GM23338 (cell line): ENCODE measurements at regions not wholly inside any gene's neighbourhood (a gene's known extent, or its start where the extent isn't known, plus 50 kb on each side); places are given as distances from the start of the nearest gene placed in this dataset.

Experiments used
- ATAC-seq: fragments of 200-7000 bp; cut with Tn5 transposase; 3 replicates; pipeline ENCODE4 v1.9.1; 2020
- DNase-seq: peaks from one replicate; pipeline ENCODE4 v3.0.0-alpha.2; 2015; ENCODE audit warnings: low spot score
- H2AFZ ChIP-seq: fragments of 200-600 bp; sonication (generic); 2 replicates; pipeline ENCODE4 v1.8.0; 2016; ENCODE audit warnings: antibody characterized with exemption, mild to moderate bottlenecking, moderate library complexity
- H3F3A ChIP-seq: fragments of 200-600 bp; sonication (generic); replicated peaks from 2 replicates; pipeline ENCODE4 v1.8.0; 2017; ENCODE audit warnings: antibody characterized with exemption, mixed run types, low read depth
- H3K27ac ChIP-seq: fragments of 200-600 bp; sonication (generic); 2 replicates; pipeline ENCODE4 v1.6.1; 2016; ENCODE audit warnings: low read depth
- H3K27me3 ChIP-seq: fragments of 200-600 bp; sonication (generic); 2 replicates; pipeline ENCODE4 v1.8.0; 2016; ENCODE audit warnings: mild to moderate bottlenecking, mixed run types, moderate library complexity; ENCODE audit not compliant: insufficient read depth
- H3K36me3 ChIP-seq: fragments of 200-600 bp; sonication (generic); 2 replicates; pipeline ENCODE4 v1.8.0; 2016; ENCODE audit warnings: mild to moderate bottlenecking; ENCODE audit not compliant: insufficient read depth
- H3K4me1 ChIP-seq: fragments of 200-600 bp; sonication (generic); 2 replicates; pipeline ENCODE4 v1.8.0; 2016; ENCODE audit warnings: mild to moderate bottlenecking, moderate library complexity; ENCODE audit not compliant: insufficient read depth
- H3K4me2 ChIP-seq: fragments of 200-600 bp; sonication (generic); 2 replicates; pipeline ENCODE4 v1.7.1; 2017; ENCODE audit warnings: mixed run types
- H3K4me3 ChIP-seq: fragments of 200-600 bp; sonication (generic); 2 replicates; pipeline ENCODE4 v1.6.1; 2016; ENCODE audit warnings: mixed run types
- H3K79me2 ChIP-seq: fragments of 200-600 bp; sonication (generic); replicated peaks from 2 replicates; pipeline ENCODE4 v1.8.0; 2017; ENCODE audit warnings: mild to moderate bottlenecking; ENCODE audit not compliant: insufficient read depth
- H3K9me2 ChIP-seq: fragments of 200-600 bp; sonication (generic); 2 replicates; pipeline ENCODE4 v1.8.0; 2017; ENCODE audit not compliant: insufficient read depth
- H4K20me1 ChIP-seq: fragments of 200-600 bp; sonication (generic); replicated peaks from 2 replicates; pipeline ENCODE4 v1.8.0; 2017; ENCODE audit warnings: mild to moderate bottlenecking; ENCODE audit not compliant: insufficient read depth
- H3K27ac Mint-ChIP-seq: 2 replicates; pipeline ENCODE4 v1.8.0; 2020; ENCODE audit warnings: inconsistent platforms, mild to moderate bottlenecking, moderate library complexity, mixed read lengths
- H3K27me3 Mint-ChIP-seq: 3 replicates; pipeline ENCODE4 v1.8.0; 2022; ENCODE audit warnings: low read depth, mild to moderate bottlenecking, moderate library complexity, mixed read lengths, inconsistent platforms; ENCODE audit not compliant: insufficient read depth, poor library complexity
- H3K36me3 Mint-ChIP-seq: 3 replicates; pipeline ENCODE4 v1.8.0; 2021; ENCODE audit warnings: low read depth, mild to moderate bottlenecking, inconsistent platforms, moderate library complexity, mixed read lengths
- H3K4me1 Mint-ChIP-seq: 3 replicates; pipeline ENCODE4 v1.8.0; 2020; ENCODE audit warnings: mild to moderate bottlenecking, inconsistent platforms, mixed read lengths
- H3K4me3 Mint-ChIP-seq: 3 replicates; pipeline ENCODE4 v1.8.0; 2021; ENCODE audit warnings: moderate library complexity, mild to moderate bottlenecking, inconsistent platforms, mixed read lengths
- H3K9me3 Mint-ChIP-seq: 3 replicates; pipeline ENCODE4 v1.8.0; 2020; ENCODE audit warnings: moderate library complexity, mild to moderate bottlenecking, inconsistent platforms, mixed read lengths
- NANOG ChIP-seq: IDR thresholded peaks from 2 replicates; pipeline ENCODE4 v1.6.1; 2016; ENCODE audit warnings: antibody characterized with exemption, borderline replicate concordance
- POLR2AphosphoS5 ChIP-seq: IDR thresholded peaks from 2 replicates; pipeline ENCODE4 v1.6.1; 2016; ENCODE audit warnings: antibody characterized with exemption, low read depth
- ZNF114 ChIP-seq: fragments of 250-450 bp; sonication (Bioruptor Pico); IDR thresholded peaks from 2 replicates; pipeline ENCODE4 v1.5.0; 2020; ENCODE audit warnings: mild to moderate bottlenecking, moderate library complexity
- TF ChIP-seq, protein P1 (sequence below): fragments of 250-450 bp; sonication (Bioruptor Pico); IDR thresholded peaks from 2 replicates; pipeline ENCODE4 v1.5.0; 2020; ENCODE audit warnings: mild to moderate bottlenecking, moderate library complexity
- TF ChIP-seq, protein P2 (sequence below): IDR thresholded peaks from 2 replicates; pipeline ENCODE4 v1.6.1; 2016; ENCODE audit warnings: antibody characterized with exemption

DNA sequence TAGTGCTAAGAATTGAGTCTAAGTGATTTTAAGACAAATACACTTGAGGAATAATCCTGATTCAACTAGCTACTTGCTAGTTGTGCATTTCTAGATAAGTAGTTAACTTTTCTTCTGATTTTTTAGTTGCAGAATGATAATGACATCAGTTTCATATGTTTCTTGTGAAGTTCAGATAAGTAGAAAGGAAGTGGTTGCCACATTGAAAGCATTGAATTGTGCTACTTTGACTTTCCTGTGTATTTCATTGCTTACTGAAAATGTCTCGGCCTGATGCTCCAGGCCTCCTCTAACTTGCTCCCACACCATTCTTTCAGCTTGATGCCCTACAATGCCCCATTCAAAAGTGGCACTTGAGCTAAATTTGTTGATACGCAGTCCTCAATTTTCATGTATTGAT, 980.0 kb downstream of the TMTC2 start (continued):
- TF ChIP-seq, protein P1, sequence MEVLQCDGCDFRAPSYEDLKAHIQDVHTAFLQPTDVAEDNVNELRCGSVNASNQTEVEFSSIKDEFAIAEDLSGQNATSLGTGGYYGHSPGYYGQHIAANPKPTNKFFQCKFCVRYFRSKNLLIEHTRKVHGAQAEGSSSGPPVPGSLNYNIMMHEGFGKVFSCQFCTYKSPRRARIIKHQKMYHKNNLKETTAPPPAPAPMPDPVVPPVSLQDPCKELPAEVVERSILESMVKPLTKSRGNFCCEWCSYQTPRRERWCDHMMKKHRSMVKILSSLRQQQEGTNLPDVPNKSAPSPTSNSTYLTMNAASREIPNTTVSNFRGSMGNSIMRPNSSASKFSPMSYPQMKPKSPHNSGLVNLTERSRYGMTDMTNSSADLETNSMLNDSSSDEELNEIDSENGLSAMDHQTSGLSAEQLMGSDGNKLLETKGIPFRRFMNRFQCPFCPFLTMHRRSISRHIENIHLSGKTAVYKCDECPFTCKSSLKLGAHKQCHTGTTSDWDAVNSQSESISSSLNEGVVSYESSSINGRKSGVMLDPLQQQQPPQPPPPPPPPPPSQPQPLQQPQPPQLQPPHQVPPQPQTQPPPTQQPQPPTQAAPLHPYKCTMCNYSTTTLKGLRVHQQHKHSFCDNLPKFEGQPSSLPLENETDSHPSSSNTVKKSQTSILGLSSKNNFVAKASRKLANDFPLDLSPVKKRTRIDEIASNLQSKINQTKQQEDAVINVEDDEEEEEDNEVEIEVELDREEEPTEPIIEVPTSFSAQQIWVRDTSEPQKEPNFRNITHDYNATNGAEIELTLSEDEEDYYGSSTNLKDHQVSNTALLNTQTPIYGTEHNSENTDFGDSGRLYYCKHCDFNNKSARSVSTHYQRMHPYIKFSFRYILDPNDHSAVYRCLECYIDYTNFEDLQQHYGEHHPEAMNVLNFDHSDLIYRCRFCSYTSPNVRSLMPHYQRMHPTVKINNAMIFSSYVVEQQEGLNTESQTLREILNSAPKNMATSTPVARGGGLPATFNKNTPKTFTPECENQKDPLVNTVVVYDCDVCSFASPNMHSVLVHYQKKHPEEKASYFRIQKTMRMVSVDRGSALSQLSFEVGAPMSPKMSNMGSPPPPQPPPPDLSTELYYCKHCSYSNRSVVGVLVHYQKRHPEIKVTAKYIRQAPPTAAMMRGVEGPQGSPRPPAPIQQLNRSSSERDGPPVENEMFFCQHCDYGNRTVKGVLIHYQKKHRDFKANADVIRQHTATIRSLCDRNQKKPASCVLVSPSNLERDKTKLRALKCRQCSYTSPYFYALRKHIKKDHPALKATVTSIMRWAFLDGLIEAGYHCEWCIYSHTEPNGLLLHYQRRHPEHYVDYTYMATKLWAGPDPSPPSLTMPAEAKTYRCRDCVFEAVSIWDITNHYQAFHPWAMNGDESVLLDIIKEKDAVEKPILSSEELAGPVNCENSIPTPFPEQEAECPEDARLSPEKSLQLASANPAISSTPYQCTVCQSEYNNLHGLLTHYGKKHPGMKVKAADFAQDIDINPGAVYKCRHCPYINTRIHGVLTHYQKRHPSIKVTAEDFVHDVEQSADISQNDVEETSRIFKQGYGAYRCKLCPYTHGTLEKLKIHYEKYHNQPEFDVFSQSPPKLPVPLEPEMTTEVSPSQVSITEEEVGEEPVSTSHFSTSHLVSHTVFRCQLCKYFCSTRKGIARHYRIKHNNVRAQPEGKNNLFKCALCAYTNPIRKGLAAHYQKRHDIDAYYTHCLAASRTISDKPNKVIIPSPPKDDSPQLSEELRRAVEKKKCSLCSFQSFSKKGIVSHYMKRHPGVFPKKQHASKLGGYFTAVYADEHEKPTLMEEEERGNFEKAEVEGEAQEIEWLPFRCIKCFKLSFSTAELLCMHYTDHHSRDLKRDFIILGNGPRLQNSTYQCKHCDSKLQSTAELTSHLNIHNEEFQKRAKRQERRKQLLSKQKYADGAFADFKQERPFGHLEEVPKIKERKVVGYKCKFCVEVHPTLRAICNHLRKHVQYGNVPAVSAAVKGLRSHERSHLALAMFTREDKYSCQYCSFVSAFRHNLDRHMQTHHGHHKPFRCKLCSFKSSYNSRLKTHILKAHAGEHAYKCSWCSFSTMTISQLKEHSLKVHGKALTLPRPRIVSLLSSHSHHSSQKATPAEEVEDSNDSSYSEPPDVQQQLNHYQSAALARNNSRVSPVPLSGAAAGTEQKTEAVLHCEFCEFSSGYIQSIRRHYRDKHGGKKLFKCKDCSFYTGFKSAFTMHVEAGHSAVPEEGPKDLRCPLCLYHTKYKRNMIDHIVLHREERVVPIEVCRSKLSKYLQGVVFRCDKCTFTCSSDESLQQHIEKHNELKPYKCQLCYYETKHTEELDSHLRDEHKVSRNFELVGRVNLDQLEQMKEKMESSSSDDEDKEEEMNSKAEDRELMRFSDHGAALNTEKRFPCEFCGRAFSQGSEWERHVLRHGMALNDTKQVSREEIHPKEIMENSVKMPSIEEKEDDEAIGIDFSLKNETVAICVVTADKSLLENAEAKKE (CRISPR knock-in tag), result no peak

DNA sequence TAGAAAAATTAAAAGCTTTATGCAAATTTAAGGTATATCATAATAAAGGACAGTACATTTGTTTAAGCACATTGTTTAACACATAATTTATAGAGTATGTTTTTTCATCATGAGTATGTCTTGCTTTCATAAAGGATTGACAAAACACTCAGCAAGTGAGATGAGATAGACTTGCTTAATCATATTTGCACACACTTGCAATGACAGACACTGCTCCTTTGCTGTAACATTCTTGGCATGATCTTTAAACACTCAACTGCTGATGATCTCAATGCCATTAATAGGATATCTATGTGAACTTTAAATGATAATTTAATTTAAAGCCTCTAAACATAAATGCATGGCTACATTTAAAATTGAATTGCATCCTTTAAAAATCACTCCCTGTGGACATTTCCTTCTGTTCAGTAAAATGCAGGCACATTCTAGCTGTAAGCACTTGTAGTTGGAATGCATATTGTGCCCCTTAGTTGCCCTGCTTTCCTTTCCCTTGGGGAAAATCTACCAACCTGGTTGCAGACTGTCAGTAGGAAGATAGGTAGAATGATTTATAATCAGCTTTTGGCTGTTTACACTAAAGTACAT, 979.0 kb downstream of the TMTC2 start:
- Mint-ChIP-seq H3K9me3 (no peaks in the 10 kb centered on the region), H3K4me1 (no peaks in the 10 kb centered on the region), H3K36me3 (no peaks in the 10 kb centered on the region), H3K27me3 (no peaks in the 10 kb centered on the region), H3K27ac (no peak overlapping the region), H3K4me3 (no peak overlapping the region)
- no peaks in the 10 kb centered on the region for H3K79me2 ChIP-seq
- TF ChIP-seq NANOG, result no peak
- TF ChIP-seq POLR2AphosphoS5, result no peak
- TF ChIP-seq, protein P1 (CRISPR knock-in tag), result no peak
- TF ChIP-seq, protein P2, sequence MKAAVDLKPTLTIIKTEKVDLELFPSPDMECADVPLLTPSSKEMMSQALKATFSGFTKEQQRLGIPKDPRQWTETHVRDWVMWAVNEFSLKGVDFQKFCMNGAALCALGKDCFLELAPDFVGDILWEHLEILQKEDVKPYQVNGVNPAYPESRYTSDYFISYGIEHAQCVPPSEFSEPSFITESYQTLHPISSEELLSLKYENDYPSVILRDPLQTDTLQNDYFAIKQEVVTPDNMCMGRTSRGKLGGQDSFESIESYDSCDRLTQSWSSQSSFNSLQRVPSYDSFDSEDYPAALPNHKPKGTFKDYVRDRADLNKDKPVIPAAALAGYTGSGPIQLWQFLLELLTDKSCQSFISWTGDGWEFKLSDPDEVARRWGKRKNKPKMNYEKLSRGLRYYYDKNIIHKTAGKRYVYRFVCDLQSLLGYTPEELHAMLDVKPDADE, result no peak
- TF ChIP-seq ZNF114, result no peak
- no peaks in the 10 kb centered on the region for H3K9me2 ChIP-seq
- no peaks in the 10 kb centered on the region for H3K4me1 ChIP-seq
- no peak for DNase-seq
- H2AFZ ChIP-seq, result no peak overlapping the region
- H3K36me3 ChIP-seq, result no peaks in the 10 kb centered on the region
- no peak overlapping the region for H3K27ac ChIP-seq
- ATAC-seq, result no peak
- H3K4me3 ChIP-seq, result no peak overlapping the region
- no peak overlapping the region for H3K4me2 ChIP-seq
- no peaks in the 10 kb centered on the region for H3F3A ChIP-seq
- no peaks in the 10 kb centered on the region for H3K27me3 ChIP-seq
- H4K20me1 ChIP-seq, result no peaks in the 10 kb centered on the region
